ENCODE measurements at regions not wholly inside any gene's neighbourhood (a gene's known extent, or its start where the extent isn't known, plus 50 kb on each side); places are given as distances from the start of the nearest gene placed in this dataset.

DNA sequence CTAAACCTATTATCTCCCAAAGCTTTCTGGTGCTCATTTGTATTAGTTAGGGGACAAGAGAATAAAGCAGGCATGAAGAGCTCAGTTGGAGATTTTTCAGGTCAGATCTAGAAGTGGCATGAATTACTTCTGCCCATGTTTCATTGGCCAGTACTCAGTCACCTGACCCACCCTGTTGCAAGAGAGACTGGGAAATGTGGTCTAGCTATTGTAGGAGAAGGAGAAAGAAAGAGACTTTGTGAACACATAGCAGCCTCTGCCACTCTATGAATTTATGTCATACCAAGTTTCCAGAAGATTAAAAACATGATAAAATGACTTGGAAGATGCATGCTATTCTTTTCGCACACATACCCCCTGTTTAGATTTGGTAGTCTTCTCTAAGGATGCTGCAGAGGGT lies 302.3 kb upstream of the RUNX1 start:
- Histone ChIP-seq H3K4me3 (ENCODE audit: low read length) (no peak overlapping the region), H3K4me1 (ENCODE audit: control insufficient read depth, insufficient read depth, low read length) (peaks cover 7% of the 10 kb centered on the region), H3K9ac (ENCODE audit: low read length) (no peak overlapping the region), H3K27me3 (ENCODE audit: control insufficient read depth, insufficient read depth, low read length) (no peaks in the 10 kb centered on the region), H3K9me3 (ENCODE audit: control insufficient read depth, low read length) (no peaks in the 10 kb centered on the region), H3K36me3 (ENCODE audit: control insufficient read depth, insufficient read depth, low read length) (no peaks in the 10 kb centered on the region)

DNA sequence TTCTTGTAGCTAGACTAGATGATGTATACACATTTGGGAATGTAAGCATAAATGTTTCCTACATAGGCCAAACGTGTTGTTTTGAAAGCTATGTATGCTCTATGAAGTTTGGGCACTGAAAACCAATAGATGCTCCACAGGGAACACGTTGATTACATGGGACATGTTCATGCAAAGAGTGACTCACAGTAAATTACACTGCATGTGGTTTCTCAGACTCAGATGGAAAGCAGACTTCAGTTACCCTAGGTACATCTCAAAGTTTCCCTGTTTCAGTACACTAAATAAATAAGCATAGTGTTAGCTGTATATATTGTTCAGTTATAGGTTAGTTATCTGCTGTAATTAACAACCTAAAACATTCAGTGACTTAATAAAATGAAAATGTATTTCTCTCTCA lies 301.9 kb upstream of the RUNX1 start:
- no peak overlapping the region for H3K4me3 ChIP-seq (ENCODE audit: low read length)
- H3K36me3 ChIP-seq (ENCODE audit: control insufficient read depth, insufficient read depth, low read length) = no peaks in the 10 kb centered on the region
- no peaks in the 10 kb centered on the region for H3K9me3 ChIP-seq (ENCODE audit: control insufficient read depth, low read length)
- peaks cover 7% of the 10 kb centered on the region for H3K4me1 ChIP-seq (ENCODE audit: control insufficient read depth, insufficient read depth, low read length)
- no peak overlapping the region for H3K9ac ChIP-seq (ENCODE audit: low read length)
- H3K27me3 ChIP-seq (ENCODE audit: control insufficient read depth, insufficient read depth, low read length) = no peaks in the 10 kb centered on the region

DNA sequence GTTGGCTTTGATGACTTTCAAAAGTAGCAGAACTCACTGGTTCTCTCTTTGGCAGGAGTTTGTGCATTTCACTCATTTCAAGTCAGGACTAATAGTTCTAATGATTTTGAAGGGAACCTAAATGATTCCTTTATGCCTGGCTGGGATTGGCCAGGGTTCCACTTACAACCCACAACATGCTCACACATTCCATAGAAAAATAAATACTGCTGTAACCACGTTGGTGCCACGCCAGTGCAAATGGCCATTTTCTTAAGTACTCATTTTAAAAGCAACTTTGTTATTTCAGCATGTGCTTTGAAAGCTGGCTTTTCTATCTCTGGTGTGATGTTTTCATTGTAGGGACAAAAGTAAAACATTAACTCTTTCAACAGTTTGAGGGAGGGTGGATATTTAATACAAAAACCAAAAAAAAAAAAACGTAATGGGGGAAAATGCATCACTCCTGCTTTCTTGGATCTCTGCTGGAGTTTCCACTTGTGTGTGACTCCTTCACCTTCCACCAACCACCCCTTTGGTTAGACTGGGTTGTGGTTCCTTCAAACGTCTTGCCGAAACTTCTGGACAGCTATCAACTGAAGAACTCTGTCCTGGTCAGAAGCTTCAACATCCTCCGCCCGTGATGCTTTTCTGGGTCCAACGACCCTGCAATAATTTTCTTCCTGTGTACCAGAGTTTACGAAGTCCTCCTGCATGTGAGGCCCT lies 300.4 kb upstream of the RUNX1 start:
- H3K4me1 ChIP-seq (ENCODE audit: control insufficient read depth, insufficient read depth, low read length) = peaks cover 7% of the 10 kb centered on the region
- H3K4me3 ChIP-seq (ENCODE audit: low read length) = no peak overlapping the region
- H3K9ac ChIP-seq (ENCODE audit: low read length) = no peak overlapping the region
- H3K36me3 ChIP-seq (ENCODE audit: control insufficient read depth, insufficient read depth, low read length) = no peaks in the 10 kb centered on the region
- H3K27me3 ChIP-seq (ENCODE audit: control insufficient read depth, insufficient read depth, low read length) = no peaks in the 10 kb centered on the region
- H3K9me3 ChIP-seq (ENCODE audit: control insufficient read depth, low read length) = no peaks in the 10 kb centered on the region

DNA sequence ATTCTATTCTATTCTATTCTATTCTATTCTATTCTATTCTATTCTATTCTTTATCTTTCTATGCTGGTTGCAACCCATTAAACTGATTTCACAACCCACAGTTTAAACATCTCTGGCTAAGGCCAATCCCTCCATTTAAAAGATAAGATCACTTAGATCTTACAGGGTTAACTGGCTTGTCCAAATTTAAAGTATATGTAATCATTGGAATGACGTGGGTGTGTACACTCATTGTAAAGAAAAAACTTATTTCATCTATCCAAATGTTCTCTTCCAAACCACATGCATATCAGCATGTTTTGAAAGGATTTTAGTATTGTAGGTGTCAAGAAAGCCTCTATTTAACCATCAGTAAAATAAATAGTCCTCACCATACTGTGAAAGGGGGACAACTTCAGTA lies 299.6 kb upstream of the RUNX1 start:
- Histone ChIP-seq H3K4me3 (ENCODE audit: low read length) (no peak overlapping the region), H3K36me3 (ENCODE audit: control insufficient read depth, insufficient read depth, low read length) (no peaks in the 10 kb centered on the region), H3K9me3 (ENCODE audit: control insufficient read depth, low read length) (no peaks in the 10 kb centered on the region), H3K4me1 (ENCODE audit: control insufficient read depth, insufficient read depth, low read length) (peaks cover 14% of the 10 kb centered on the region), H3K9ac (ENCODE audit: low read length) (no peak overlapping the region), H3K27me3 (ENCODE audit: control insufficient read depth, insufficient read depth, low read length) (no peaks in the 10 kb centered on the region)

DNA sequence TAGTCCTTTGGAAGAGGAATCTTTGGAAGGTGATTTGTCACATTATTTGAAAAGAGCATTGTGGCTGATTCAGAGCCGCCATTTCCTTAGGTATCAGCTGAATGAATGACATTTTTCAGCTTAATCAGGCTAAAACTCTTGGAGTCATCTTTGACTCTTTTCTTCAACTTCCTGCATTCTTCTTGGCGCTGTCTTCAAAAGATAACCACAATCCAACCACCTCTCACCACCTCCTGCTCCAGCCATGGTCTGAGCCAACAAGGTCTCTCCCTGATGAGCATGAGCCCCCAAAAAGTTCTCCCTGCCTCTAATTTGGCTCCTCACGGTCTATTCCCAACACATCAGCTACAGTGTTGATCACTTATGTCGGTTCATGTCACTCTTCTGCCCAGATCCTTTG lies 297.6 kb upstream of the RUNX1 start:
- peaks cover 19% of the 10 kb centered on the region for H3K4me1 ChIP-seq (ENCODE audit: control insufficient read depth, insufficient read depth, low read length)
- H3K9ac ChIP-seq (ENCODE audit: low read length) = no peak overlapping the region
- no peaks in the 10 kb centered on the region for H3K27me3 ChIP-seq (ENCODE audit: control insufficient read depth, insufficient read depth, low read length)
- no peak overlapping the region for H3K4me3 ChIP-seq (ENCODE audit: low read length)
- no peaks in the 10 kb centered on the region for H3K36me3 ChIP-seq (ENCODE audit: control insufficient read depth, insufficient read depth, low read length)
- H3K9me3 ChIP-seq (ENCODE audit: control insufficient read depth, low read length) = no peaks in the 10 kb centered on the region

DNA sequence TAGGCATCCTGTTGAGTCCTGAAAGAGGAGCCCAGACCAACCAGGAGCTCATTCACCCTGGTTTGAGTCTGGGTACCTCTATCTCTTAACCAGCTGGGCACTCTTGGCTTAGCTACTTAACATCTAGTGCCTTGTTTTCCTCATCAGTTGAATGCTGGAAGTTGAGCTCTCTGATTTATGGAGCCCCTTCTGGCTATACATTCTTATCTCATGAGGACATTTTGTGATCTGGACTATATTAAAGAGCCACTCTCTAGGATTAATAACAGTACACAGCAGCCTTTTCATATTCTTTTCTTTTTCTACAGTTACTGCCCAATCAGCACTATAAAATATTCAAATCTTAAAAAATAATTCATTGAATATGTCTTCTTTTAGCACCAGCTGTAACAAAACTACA lies 296.9 kb upstream of the RUNX1 start:
- Histone ChIP-seq H3K4me1 (ENCODE audit: control insufficient read depth, insufficient read depth, low read length) (peaks cover 19% of the 10 kb centered on the region), H3K9me3 (ENCODE audit: control insufficient read depth, low read length) (no peaks in the 10 kb centered on the region), H3K9ac (ENCODE audit: low read length) (no peak overlapping the region), H3K36me3 (ENCODE audit: control insufficient read depth, insufficient read depth, low read length) (no peaks in the 10 kb centered on the region), H3K4me3 (ENCODE audit: low read length) (no peak overlapping the region), H3K27me3 (ENCODE audit: control insufficient read depth, insufficient read depth, low read length) (no peaks in the 10 kb centered on the region)

DNA sequence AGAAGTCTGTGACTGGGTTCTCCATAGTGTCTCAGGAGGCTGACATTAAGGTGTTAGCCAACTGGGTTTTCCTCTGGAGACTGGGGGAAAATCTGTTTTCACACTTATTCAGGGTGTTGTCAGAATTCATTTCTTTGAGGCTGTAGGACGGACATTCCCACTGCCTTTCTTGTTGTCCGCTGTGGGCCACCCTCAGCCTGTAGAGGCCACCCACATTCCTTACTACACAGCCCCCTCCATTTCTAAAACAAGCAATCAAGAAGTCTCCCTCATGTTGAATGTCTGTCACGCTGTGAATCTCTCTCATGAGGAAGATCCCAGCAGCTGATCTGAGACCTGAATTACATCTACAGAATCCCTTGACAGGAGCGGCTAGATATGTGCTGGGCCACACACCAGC lies 295.5 kb upstream of the RUNX1 start:
- Histone ChIP-seq H3K27me3 (ENCODE audit: control insufficient read depth, insufficient read depth, low read length) (no peaks in the 10 kb centered on the region), H3K36me3 (ENCODE audit: control insufficient read depth, insufficient read depth, low read length) (no peaks in the 10 kb centered on the region), H3K9ac (ENCODE audit: low read length) (no peak overlapping the region), H3K4me1 (ENCODE audit: control insufficient read depth, insufficient read depth, low read length) (peaks cover 19% of the 10 kb centered on the region), H3K9me3 (ENCODE audit: control insufficient read depth, low read length) (no peaks in the 10 kb centered on the region), H3K4me3 (ENCODE audit: low read length) (no peak overlapping the region)

DNA sequence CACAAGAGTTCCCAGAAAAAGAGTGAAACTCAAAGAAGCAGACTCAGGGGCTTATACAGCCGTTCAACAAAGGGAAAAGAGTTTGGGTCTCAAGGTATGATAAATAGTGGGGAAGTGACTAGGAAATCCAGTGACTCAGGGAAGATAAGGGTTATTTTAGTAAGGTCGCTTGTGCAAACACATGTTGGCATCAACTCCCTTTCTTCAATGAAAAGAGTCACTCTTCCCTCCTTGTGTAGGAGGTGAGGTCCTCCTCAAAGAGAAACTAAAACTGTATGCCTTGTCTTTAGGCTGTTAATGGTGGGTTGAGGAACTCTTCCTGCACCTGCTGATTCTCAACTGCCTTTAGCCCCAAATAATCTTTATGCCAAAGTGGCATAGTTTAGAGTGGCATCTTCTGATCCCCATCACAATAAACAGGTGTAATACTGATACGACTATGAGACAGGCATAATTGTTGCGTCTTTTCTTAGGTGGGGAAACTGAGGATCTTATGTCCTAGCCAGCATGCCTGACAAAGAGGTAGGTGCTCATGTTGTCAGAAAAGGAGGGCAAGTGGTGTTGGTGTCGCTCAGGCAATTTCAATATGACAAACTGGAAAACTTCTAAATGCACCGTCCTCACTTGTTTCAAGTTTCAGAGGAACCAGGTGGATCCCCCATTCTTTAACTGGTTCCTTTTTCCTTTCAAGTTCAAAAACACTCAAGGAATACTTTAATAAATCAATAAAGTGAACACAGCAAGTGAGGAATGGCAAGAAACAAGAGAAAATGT lies 294.1 kb upstream of the RUNX1 start:
- peaks cover 13% of the 10 kb centered on the region for H3K4me1 ChIP-seq (ENCODE audit: control insufficient read depth, insufficient read depth, low read length)
- H3K27me3 ChIP-seq (ENCODE audit: control insufficient read depth, insufficient read depth, low read length) = no peaks in the 10 kb centered on the region
- no peak overlapping the region for H3K9ac ChIP-seq (ENCODE audit: low read length)
- H3K36me3 ChIP-seq (ENCODE audit: control insufficient read depth, insufficient read depth, low read length) = no peaks in the 10 kb centered on the region
- H3K4me3 ChIP-seq (ENCODE audit: low read length) = no peak overlapping the region
- no peaks in the 10 kb centered on the region for H3K9me3 ChIP-seq (ENCODE audit: control insufficient read depth, low read length)

DNA sequence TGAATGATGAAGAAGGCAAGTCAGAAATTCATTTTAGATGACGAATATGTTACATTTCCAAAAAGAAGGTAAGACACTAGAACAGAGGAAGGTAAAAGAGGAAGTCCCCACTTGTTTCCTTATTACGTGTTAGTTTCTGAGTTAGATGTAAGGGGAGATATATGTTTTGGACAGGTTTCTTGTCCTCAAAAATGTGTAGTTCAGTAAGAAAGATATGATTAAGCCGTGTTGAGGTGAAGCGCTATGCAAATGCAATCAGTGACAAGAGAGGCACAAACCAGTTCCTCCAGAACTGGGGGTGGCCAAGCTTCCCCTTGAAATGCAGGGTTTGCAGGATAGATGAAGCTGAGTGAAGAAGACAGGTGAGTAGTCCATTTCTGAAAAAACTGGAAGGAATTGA lies 293.3 kb upstream of the RUNX1 start:
- no peak overlapping the region for H3K4me3 ChIP-seq (ENCODE audit: low read length)
- H3K9me3 ChIP-seq (ENCODE audit: control insufficient read depth, low read length) = no peaks in the 10 kb centered on the region
- H3K27me3 ChIP-seq (ENCODE audit: control insufficient read depth, insufficient read depth, low read length) = no peaks in the 10 kb centered on the region
- no peaks in the 10 kb centered on the region for H3K36me3 ChIP-seq (ENCODE audit: control insufficient read depth, insufficient read depth, low read length)
- peaks cover 13% of the 10 kb centered on the region for H3K4me1 ChIP-seq (ENCODE audit: control insufficient read depth, insufficient read depth, low read length)
- no peak overlapping the region for H3K9ac ChIP-seq (ENCODE audit: low read length)

DNA sequence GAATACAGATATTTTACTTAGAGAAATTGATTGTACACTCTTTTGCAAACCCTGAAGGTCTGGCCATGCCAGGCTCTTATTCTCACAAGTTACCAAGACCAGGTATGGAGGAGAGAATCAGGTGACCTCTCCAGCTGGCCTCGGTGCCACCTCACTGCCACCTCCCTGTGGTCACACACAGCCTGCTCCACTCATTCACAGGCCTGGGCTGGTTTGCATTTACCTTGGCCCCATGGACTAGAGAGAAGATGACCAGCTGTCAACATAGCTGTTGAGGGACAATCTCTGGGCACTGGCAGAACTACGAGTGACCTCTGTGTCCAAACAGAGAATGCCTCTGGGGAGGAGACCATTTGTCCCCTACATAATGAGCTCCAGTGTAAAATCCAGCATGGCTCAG lies 291.2 kb upstream of the RUNX1 start:
- Histone ChIP-seq H3K9me3 (ENCODE audit: control insufficient read depth, low read length) (no peaks in the 10 kb centered on the region), H3K4me1 (ENCODE audit: control insufficient read depth, insufficient read depth, low read length) (peaks cover 13% of the 10 kb centered on the region), H3K9ac (ENCODE audit: low read length) (no peak overlapping the region), H3K36me3 (ENCODE audit: control insufficient read depth, insufficient read depth, low read length) (no peaks in the 10 kb centered on the region), H3K4me3 (ENCODE audit: low read length) (no peak overlapping the region), H3K27me3 (ENCODE audit: control insufficient read depth, insufficient read depth, low read length) (no peaks in the 10 kb centered on the region)

DNA sequence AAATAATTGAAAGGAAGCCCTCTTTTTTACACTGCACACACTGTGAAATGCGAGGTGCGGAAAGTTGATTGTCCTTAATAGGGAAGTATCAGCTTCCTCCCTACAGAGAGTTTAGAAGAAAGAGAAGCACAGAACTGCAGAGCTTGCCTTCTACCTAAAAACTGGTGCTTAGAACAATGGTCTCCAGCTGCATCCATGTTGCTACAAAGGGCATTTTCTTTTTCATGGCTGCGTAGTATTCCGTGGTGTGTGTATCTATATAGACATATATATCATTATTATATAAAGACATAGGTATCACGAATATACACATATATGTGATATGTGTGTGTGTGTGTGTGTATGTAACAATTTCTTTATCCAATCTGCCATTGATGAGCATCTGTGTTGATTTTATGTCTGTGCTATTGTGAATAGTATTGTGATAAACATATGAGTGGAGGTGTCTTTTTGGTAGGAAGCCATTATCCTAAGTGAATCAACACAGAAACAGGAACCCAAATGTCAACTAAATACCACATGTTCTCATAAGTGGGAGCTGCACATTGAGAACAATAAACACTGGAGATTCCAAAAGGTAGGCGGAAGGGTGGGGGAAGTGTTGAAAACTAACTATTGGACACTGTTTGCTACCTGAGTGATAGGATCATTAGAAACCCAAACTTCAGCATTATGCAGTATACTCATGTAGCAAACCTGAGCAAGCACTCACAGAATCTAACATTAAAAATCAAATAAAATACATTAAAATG lies 290.0 kb upstream of the RUNX1 start:
- Histone ChIP-seq H3K9me3 (ENCODE audit: control insufficient read depth, low read length) (no peaks in the 10 kb centered on the region), H3K4me1 (ENCODE audit: control insufficient read depth, insufficient read depth, low read length) (peaks cover 8% of the 10 kb centered on the region), H3K36me3 (ENCODE audit: control insufficient read depth, insufficient read depth, low read length) (no peaks in the 10 kb centered on the region), H3K9ac (ENCODE audit: low read length) (no peak overlapping the region), H3K4me3 (ENCODE audit: low read length) (no peak overlapping the region), H3K27me3 (ENCODE audit: control insufficient read depth, insufficient read depth, low read length) (no peaks in the 10 kb centered on the region)

DNA sequence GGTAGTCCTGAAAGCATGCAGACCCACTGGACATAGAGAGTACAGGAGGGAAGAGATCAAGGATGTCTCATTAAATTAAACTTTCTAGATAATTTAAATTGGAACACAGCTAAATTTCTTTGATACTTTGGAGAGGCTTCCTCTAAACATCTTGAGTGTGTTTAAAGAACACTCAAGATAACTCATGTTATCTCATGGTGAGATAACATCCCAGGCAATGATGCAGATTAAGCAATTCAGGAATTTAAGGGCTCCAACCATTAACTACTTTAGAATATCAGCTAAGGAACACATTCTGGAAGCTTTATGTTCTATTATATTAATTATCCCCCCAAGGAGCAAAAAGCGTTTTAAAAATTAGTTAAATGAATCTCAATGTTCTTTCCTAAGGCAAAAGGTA lies 289.2 kb upstream of the RUNX1 start:
- Histone ChIP-seq H3K27me3 (ENCODE audit: control insufficient read depth, insufficient read depth, low read length) (no peaks in the 10 kb centered on the region), H3K4me1 (ENCODE audit: control insufficient read depth, insufficient read depth, low read length) (peaks cover under 1% of the 10 kb centered on the region), H3K9me3 (ENCODE audit: control insufficient read depth, low read length) (no peaks in the 10 kb centered on the region)

More for the DNA sequence above, 289.2 kb upstream of the RUNX1 start:
- Histone ChIP-seq H3K4me3 (ENCODE audit: low read length) (no peak overlapping the region), H3K9ac (ENCODE audit: low read length) (no peak overlapping the region), H3K36me3 (ENCODE audit: control insufficient read depth, insufficient read depth, low read length) (no peaks in the 10 kb centered on the region)
